Adrenal gland (tissue), 9 donors: ENCODE measurements at regions not wholly inside any gene's neighbourhood (a gene's known extent, or its start where the extent isn't known, plus 50 kb on each side); places are given as distances from the start of the nearest gene placed in this dataset.
"Not testable (repeated sequence)": the region's sequence is repeated elsewhere in the genome, so short reads cannot be mapped to it uniquely, and the experiment has no call there.

Source experiments
- DNase-seq, 7 donors: peaks; one replicate each; pipeline ENCODE4 v3.0.0-alpha.2; 2019 to 2020
- H3K27ac ChIP-seq, 5 donors: fragments of 200-600 bp; sonication (generic) in 4 of 5; 1 replicate in 3 of 5; 2 replicates in 2 of 5; pipeline versions ENCODE4 v1.5.1 to v1.8.0; 2016 to 2020; ENCODE audit warnings: mild to moderate bottlenecking in 1 of 5
- H3K27me3 ChIP-seq: fragments of 200-600 bp; 2 replicates; pipeline ENCODE4 v1.8.0; 2021
- H3K36me3 ChIP-seq, 2 donors: fragments of 200-600 bp; replicated peaks in 1 of 2; 1 replicate in 1 of 2; 2 replicates in 1 of 2; pipeline versions ENCODE4 v1.5.1 to v1.8.0; 2018 to 2022
- H3K4me1 ChIP-seq, 2 donors: fragments of 200-600 bp; replicated peaks in 1 of 2; 1 replicate in 1 of 2; 2 replicates in 1 of 2; pipeline versions ENCODE4 v1.5.1 to v1.8.0; 2018 to 2021
- H3K4me3 ChIP-seq, 4 donors: fragments of 200-600 bp; sonication (generic) in 3 of 4; one replicate each; pipeline ENCODE4 v1.5.1; 2016 to 2018
- H3K9me3 ChIP-seq, 3 donors: fragments of 200-600 bp; sonication (generic) in 1 of 3; replicated peaks in 1 of 3; 1 replicate in 2 of 3; 2 replicates in 1 of 3; pipeline versions ENCODE4 v1.5.1 to v1.8.0; 2016 to 2021
- POLR2A ChIP-seq, 2 donors: fragments of 450-650 bp; IDR thresholded peaks; one replicate each; pipeline ENCODE4 v1.6.1; 2017; ENCODE audit warnings: antibody characterized with exemption in 2 of 2, mild to moderate bottlenecking in 2 of 2, moderate library complexity in 1 of 2
- WGBS, 4 donors: extraction: QIAGEN DNeasy Blood & Tissue Kit in 2 of 4; methylation state at CpG; one replicate each; pipeline versions ENCODE4 v1.1.5 to v1.1.7; 2013 to 2017; 5-methylcytosine and 5-hydroxymethylcytosine counted together
- intact Hi-C, 2 donors: fragments of 100-400 bp; cut with DNase I; formaldehyde crosslinking; loops; one replicate each; pipeline versions ENCODE4 v1.14.1 to v1.15.0; 2022 to 2023
- TF ChIP-seq, protein P1 (sequence below), 6 experiments: fragments of 450-650 bp in 4 of 6; fragments of 200-600 bp in 2 of 6; sonication (generic) in 1 of 6; IDR thresholded peaks; 1 replicate in 5 of 6; 2 replicates in 1 of 6; pipeline versions ENCODE4 v1.5.1 to v1.8.0; 2016 to 2021; ENCODE audit warnings: antibody characterized with exemption in 6 of 6, mild to moderate bottlenecking in 2 of 6, moderate library complexity in 1 of 6
- donor health status: healthy with polysubstance abuse.
- donor health status: Bipolar disorder and iron deficiency.
- donor health status: DM: yes; HTN: yes; CAD: no.
- donor health status: DM: no; HTN: no; CAD: no.
- donor health status: DM: no; HTN: no; CAD: no.

DNA sequence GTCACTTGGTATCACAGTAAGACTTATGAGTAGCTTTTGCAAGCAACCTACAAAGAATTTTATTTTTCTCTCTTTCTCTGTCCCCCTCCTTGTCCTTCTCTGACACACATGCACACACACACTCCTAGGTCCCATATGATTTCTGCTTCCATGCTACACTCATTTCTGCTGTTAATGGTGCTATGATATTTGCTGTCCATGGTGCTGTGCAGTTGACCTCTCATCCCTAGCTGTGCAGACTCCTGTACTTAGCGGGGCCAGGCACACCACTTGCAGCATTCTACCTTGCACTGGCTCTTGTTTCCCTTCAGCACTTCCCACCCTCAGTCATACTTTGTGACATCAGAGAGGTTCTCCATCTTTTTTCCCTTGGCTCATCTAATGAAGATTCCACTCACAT, 158.9 kb upstream of the CNTNAP4 start:
- no peak for TF ChIP-seq POLR2A (IDR thresholded peaks at IDR 0.05)
- TF ChIP-seq, protein P1, sequence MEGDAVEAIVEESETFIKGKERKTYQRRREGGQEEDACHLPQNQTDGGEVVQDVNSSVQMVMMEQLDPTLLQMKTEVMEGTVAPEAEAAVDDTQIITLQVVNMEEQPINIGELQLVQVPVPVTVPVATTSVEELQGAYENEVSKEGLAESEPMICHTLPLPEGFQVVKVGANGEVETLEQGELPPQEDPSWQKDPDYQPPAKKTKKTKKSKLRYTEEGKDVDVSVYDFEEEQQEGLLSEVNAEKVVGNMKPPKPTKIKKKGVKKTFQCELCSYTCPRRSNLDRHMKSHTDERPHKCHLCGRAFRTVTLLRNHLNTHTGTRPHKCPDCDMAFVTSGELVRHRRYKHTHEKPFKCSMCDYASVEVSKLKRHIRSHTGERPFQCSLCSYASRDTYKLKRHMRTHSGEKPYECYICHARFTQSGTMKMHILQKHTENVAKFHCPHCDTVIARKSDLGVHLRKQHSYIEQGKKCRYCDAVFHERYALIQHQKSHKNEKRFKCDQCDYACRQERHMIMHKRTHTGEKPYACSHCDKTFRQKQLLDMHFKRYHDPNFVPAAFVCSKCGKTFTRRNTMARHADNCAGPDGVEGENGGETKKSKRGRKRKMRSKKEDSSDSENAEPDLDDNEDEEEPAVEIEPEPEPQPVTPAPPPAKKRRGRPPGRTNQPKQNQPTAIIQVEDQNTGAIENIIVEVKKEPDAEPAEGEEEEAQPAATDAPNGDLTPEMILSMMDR (IDR thresholded peaks at IDR 0.05) = no peak
- intact Hi-C loops = no loop called here
- no peaks in the 10 kb centered on the region for H3K36me3 ChIP-seq
- no peak overlapping the region for H3K27ac ChIP-seq
- DNase-seq = no peak
- whole genome bisulfite sequencing, 4 donors = 60 to 77% (median 63%) methylated on average over 1 of the region's 1 CpG
- H3K4me3 ChIP-seq = no peak overlapping the region
- no peaks in the 10 kb centered on the region for H3K9me3 ChIP-seq
- H3K4me1 ChIP-seq = no peaks in the 10 kb centered on the region
- no peaks in the 10 kb centered on the region for H3K27me3 ChIP-seq

DNA sequence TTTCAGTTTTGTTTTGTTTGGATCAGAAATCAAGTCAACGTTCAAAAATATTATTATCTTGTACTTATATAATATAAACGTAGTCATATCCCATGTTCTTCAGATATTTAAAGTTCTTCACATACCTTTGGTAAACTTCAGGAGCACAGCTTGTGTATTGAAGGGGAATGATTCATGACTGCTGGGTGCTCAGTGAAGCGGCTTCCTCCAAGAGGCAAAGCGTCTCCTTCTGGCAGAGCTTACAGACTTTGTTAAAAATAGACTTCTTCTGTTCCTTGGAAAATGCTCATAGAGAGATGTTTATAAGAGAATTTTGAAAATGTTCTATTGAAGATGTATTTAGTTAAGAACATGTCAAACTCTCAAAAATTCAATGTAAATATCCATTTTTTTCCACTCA, 155.6 kb upstream of the CNTNAP4 start:
- Histone ChIP-seq H3K27ac (no peak overlapping the region), H3K9me3 (no peaks in the 10 kb centered on the region), H3K4me3 (no peak overlapping the region), H3K27me3 (no peaks in the 10 kb centered on the region), H3K36me3 (no peaks in the 10 kb centered on the region), H3K4me1 (no peaks in the 10 kb centered on the region)
- WGBS, 4 donors = 44 to 55% (median 50%) methylated on average over 4 of the region's 4 CpGs
- TF ChIP-seq, protein P1 (IDR thresholded peaks at IDR 0.05) = no peak
- TF ChIP-seq POLR2A (IDR thresholded peaks at IDR 0.05) = no peak
- intact Hi-C loops = no loop called here
- DNase-seq = no peak

DNA sequence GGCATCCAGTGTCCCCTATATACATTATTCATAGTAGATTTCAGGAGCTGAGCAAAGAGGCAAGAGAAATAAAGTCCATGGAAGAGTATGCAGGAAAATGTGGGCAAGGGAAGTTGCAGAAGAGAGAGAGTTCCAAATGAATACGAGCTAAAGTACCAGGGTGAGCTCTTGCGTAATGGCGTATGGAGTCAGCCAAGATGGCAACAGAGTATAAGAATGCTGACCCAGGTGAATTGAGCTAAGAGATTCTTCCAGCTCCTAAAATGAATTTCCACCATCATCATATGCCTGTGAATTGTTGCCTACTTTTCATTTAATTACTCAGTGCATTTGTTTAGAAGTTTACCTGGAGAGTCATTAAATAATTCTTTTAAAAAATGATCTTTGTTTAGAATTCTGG, 153.2 kb upstream of the CNTNAP4 start:
- Histone ChIP-seq H3K4me1 (no peaks in the 10 kb centered on the region), H3K27me3 (no peaks in the 10 kb centered on the region)

DNA sequence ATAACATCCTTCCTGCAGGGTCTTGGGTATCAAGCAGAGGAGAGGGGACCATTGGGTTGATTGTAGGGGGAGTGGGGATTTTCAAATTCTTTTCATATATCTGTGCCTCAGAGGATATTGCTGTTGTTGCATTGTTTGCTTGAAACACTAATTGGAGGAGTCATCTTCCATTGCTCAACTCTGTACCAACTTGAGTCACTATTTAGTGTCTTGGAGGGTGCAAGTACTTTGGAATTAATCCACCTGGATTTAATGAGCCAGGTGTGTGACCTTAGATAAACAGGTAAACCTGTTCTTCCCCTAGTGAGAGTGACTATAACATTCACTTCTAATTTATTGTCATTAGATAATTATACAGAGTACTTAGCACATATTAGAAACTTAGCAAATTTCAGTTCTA, 151.3 kb upstream of the CNTNAP4 start:
- Histone ChIP-seq H3K9me3 (no peaks in the 10 kb centered on the region), H3K36me3 (no peaks in the 10 kb centered on the region), H3K27me3 (no peaks in the 10 kb centered on the region), H3K4me3 (no peak overlapping the region), H3K4me1 (no peaks in the 10 kb centered on the region), H3K27ac (no peak overlapping the region)
- no peak for DNase-seq
- intact Hi-C loops = no loop called here
- TF ChIP-seq, protein P1 (IDR thresholded peaks at IDR 0.05) = no peak
- TF ChIP-seq POLR2A (IDR thresholded peaks at IDR 0.05) = no peak

More for the DNA sequence above, 153.2 kb upstream of the CNTNAP4 start:
- H3K4me3 ChIP-seq = no peak overlapping the region
- intact Hi-C loops = no loop called here
- no peaks in the 10 kb centered on the region for H3K36me3 ChIP-seq
- TF ChIP-seq, protein P1 (IDR thresholded peaks at IDR 0.05) = no peak
- TF ChIP-seq POLR2A (IDR thresholded peaks at IDR 0.05) = no peak
- no peak overlapping the region for H3K27ac ChIP-seq
- H3K9me3 ChIP-seq = no peaks in the 10 kb centered on the region
- no peak for DNase-seq
- WGBS, 4 donors = 67 to 80% (median 77%) methylated on average over 3 of the region's 3 CpGs

DNA sequence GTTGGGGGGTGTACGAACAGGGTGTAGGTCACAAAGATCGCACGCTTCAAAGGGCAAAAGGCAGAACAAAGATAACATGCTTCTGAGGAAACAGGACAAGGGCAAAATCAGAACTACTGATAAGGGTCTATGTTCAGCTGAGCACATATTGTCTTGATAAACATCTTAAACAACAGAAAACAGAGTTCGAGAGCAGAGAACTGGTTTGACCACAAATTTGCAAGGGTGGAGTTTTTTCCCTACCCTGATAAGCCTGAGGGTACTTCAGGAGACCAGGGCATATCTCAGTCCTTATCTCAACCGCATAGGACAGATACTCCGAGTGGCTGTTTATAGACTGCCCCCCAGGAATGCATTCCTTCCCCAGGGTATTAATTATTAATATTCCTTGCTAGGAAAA, 139.1 kb upstream of the CNTNAP4 start:
- intact Hi-C loops, H3K36me3 ChIP-seq: not testable (repeated sequence)
- 52 to 75% (median 61%) methylated on average over 6 of the region's 6 CpGs for WGBS, 4 donors

More for the DNA sequence above, 139.1 kb upstream of the CNTNAP4 start:
- H3K27ac ChIP-seq, H3K9me3 ChIP-seq, H3K4me3 ChIP-seq, DNase-seq, H3K4me1 ChIP-seq, H3K27me3 ChIP-seq: not testable (repeated sequence)
